Activated naive CD4-positive, alpha-beta T cell treated with anti-CD3 and anti-CD28 coated beads, Interleukin-2, amount 50 U/mL, for 16 hours (primary cell): ENCODE measurements at regions not wholly inside any gene's neighbourhood (a gene's known extent, or its start where the extent isn't known, plus 50 kb on each side); places are given as distances from the start of the nearest gene placed in this dataset.

ENCODE experiments used
- DNase-seq: peaks from one replicate; pipeline ENCODE4 v3.0.0-alpha.2; 2020

DNA sequence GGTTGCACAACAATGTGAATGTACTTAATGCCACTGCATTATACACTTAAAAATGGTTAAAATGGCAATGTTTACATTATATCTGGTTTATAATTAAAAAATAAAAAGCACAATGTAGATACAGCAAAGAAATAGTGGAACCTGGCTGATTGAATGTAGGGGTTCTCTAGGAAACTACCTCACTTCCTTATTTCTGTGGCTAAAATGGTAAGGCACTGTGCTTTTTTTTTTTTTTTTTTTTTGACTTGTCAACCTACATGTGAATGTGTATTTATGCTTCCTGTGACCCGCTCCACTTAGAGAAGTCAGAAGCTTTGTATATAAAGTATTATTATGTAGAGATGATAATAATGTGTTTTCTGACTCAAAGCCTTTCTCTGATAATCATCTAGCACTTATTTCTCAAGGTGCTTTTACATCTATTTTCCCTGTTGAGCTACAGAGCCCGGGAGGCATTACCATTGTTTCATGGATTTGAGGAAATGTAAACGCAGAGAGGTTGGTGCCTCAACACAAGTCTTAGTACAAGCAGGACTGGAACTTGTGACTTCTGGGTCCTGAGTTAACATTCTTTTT lies 55.0 kb downstream of the SOX4 start:
- no peak for DNase-seq

DNA sequence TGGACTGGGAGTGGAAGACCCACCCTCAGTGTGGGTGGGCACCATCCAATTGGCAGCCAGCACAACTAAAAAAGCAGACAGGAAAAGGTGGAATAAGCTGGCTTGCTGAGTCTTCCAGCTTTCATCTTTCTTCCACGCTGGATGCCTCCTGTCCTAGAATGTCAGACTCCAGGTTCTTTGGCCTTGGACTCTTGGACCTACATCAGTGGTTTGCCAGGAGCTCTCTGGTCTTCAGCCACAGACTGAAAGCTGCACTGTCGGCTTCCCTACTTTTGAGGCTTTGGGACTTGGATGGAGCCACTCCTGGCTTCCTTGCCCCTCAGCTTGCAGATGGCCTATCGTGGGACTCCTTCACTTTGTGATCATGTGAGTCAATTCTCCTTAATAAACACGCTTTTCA lies 59.8 kb downstream of the SOX4 start:
- no peak for DNase-seq

DNA sequence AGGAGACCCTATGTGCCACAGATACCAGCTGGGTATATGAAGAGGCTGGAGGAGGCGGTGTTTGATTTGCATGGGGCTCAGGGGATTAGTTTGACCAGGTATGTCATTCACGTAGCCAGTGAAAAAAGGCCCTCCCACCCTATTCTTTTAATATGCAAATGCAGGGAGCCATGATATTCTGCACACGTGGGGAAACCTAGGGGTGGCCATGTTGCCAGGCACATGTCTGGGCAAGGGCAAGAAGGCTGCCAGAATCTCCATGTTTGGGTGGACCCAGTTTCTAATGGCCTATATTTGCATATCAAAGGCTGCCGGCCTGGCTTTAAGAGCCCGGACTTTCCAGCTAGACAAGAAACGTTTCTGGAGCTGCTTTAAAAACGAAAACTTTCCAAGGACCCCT lies 60.4 kb downstream of the SOX4 start:
- no peak for DNase-seq

DNA sequence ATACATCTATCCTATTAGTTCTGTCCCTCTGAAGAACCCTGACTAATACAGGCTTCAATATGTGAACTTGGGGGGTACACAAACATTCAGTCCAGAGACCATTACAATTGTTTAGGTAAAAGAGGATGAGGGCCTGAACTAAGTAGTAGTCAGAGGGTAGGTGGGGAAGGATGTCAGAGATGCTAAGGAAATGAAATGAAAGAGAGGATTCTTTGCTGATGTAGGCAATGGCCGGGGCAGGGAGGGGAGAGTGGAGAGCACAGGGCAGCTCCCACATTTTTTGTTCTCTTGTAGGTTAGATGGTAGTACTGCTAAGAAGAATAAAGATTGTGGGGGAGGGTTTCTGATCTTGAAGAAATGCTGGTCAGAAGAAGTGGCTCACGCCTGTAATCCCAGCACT lies 60.8 kb downstream of the SOX4 start:
- DNase-seq = no peak

DNA sequence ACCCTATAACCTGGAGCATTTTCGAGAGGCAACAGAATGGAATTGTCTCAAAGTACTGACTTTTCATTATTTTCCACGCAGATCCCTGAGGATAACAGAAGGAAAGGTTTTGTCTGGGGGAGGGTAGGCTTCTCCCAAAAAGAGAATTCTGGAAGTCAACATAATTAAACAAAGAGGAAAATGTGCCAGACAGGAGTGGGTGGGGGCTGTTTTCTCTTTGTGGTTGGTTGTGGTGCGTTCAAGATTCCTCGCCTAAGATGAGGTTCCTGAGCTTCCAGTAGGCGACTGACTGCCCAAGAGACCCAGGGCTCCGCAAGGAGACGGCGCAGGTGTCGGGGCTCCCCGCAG lies 70.4 kb downstream of the SOX4 start:
- DNase-seq = no peak

DNA sequence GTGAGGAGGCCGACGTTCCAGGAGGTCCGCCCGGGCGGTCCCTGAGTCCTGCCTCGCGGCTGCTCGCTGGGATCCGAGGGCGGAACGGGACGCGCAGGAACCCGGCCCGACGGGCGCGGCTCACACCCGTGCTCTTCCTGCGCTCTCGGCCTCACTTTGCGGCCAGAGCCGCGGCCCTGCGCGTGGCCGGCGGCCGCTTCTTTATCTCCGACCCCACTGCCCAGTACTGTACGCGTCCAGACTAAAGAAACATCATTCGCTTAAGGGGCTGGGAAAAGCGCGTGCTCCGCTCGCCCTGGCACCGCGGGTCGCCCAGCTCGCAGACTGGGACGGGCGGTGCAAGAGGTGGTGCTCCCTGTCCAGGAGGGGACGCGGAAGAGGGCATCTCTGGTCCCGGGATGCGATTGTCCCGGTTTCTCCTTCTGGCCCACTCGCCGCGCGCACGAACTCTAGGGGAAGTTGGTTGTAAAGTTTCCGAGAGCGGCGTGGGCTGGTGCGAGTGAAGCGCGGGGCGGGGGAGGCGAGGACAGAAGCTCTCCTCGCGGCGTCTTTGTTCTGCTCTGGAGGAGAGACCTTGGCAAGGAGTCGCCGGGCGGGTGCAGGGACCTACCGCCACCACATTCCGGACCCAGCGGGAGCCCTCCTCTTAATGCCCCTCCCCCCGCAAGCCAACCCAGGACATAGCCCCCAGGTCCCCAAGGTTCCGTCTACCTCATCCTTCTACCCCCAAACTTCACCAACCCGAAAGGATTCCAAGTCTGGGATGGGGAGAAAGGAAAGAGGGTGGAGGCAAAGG lies 71.0 kb downstream of the SOX4 start:
- DNase-seq = no peak

DNA sequence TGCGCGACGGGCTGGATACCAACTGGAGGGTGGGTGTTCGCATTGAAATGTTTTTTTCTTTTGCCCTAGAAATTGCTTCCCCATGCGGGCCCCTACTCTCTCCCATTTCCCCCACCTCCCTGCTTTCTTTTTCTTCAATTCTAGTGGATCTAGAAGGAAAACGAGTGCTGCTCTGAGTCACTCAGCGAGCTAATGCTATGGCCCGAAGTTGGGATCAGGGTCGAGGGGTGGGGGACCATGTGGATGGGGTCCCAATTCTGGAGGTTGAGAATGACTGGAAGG lies 71.5 kb downstream of the SOX4 start:
- no peak for DNase-seq

DNA sequence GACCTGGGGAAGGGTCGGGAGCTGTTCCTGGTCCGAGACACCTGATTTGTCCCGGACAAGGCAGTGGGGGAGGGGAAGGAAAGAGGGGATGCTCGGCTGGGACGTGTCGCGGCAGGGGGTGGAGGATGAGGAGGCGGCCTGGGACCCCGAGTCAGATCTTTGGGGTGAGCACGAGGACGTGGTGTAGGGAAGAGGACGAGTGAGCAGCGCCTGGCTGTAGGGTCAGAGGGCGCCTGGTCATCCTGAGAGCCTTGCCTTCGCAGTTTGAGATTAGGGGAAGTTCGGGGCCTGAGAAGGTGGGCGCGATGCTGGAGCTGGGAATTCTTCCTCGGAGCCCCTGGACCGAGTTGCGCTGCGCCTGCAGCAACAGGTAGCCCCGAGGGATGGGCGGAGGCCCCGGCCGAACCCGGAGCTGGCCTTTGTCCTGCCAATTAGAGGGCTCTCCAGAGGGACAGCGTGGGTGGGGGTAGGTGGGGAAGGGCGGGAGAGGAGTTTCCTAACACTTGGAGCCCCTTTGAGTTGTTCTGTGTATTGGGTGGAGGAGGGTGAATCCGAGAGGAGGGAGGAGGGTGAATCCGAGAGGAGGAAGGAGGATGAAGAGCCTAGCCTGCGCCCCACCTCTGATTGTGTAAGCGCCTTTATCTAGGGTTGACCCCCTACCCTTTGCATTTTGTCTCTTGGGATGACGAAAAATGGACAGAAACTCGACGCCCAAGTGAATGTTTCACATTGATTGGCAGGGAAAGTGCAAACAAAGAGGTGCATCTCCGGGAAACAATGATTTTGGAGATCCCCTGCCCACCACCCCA lies 72.0 kb downstream of the SOX4 start:
- no peak for DNase-seq

DNA sequence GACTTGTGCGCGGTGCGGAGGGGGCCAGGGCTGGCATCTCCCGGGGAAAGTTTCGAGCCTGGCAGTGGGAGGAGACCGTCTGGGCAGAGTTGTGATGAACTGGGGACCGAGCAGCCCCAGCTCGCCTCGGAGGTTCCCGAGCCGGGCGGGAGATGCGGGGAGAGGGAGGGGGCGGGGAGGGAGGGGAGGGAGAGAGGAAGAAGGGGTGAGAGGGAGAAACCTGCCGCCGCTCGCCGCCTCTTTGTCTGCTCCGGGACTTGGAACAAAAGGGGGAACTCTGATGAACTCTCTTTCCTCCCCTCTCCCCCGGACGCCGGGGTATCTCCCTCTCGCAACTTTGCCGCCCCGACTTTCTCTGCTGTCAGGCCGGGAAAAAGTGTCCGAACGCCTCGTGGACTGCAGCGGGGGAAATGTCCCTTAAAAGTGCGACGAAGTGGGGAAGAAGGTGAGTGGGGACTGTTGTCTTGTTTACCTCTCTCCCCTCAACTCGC lies 72.7 kb downstream of the SOX4 start:
- no peak for DNase-seq

DNA sequence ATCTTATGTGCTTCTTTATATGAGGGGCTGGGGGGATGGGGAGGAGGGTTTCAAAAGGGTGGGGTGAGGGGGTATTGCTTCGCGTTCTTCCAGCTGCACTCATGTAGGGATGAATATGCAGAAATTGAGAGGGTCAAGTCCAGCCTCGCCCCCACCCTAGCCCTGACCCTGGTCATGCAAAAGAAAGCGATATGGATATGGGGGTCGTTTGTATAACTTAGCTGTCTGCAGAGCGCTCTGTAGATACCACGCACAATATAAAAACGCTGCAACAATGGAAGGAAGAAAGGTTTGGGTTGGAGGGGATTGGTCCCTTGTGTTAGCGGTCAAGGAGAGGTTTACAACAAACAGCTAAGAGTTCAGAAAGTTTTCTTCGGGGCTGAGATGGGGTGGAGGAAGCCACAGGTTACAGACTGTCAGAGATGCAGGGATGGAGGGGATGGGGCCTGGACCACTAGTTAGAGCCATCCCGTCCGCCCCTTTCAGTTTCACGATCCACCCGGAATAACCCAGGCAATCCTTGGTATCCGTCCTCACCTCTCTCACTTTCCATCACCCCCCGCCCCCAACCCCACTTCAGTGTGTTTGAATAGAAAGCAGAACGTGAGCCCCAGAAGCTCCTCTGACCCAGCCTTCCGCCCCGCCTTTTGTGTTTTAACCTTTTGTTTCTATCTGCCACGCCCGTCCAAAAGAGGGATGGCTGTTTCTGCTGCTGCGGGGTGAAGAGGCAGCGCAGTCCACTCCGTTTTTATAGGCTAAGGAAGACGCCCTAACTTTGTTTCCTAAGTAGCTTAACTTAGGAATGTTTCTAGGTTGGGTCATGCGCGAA lies 73.5 kb downstream of the SOX4 start:
- DNase-seq = no peak

DNA sequence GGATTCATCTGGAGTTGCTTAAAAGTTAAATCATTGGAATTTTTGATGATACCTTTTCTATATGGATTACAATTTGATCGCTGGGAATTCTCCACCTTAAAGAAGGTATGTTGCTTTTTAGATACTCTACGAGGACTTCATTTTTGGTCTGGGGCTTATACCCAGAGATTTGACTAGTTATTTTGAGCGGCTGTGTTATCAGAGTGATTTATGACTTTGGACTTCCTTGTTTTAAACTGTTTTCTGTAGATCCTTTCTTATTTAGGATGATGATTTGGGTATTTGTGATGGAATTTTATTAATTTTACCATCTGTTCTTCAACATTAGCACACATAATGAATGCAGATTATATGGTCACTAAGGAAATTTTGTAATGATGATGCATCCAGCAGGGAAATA lies 75.2 kb downstream of the SOX4 start:
- DNase-seq = no peak

DNA sequence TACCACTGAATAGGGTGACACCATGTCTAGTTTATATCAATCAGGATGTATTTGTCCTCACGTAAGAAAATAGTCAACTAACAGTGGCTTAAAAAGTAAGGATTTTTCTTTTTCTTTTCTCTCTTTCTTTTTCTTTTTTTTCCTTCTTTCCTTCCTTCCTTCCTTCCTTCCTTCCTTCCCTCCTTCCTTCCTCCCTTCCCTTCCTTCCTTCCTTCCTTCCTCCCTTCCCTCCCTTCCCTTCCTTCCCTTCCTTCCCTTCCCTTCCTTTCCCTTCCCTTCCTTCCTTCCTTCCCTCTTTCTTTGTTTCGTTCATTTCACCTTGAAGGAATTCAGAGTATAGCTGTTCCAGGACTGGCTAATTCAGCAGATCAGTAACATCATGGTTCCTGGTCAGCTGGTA lies 83.2 kb downstream of the SOX4 start:
- DNase-seq = no peak

DNA sequence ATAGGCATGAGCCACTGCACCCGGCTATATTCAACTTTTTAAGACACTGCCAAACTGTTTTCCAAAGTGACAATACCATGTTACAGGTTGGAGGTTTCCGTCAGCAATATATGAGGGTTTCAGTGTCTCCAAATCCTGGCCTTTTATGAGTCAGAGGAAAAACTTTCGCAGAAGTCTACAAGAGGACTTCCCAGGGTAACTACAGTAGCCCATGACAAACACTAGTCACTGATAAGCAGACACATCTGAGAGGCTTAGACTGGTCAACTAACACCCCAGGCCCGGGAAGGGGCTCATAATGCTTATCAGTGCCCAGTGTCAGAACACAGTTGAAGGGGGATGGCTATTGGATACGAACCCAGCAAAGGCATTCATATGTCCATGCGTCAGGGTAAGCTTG lies 85.4 kb downstream of the SOX4 start:
- no peak for DNase-seq

DNA sequence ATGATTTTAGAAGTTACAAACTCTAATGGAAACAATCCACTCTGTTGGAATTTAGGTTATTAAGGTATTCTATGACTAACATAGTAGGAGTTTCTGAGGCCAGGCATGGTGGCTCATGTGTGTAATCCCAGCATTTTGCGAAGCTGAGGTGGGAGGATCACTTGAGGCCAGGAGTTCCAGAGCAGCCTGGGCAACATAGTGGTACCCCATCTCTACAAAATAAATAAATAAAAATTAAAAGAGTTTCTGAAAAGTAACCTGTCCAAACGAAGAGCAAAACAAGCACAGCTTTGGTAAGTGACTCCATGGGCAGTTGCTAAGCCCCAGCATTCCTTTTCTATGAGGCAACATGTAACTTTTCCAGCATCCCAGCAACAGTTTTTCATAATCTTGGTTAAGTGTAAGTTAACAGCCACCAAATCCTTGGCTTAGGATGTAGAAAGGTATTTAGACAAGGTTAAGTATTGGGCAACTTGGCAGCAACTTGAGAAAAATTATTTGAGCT lies 86.3 kb downstream of the SOX4 start:
- no peak for DNase-seq

DNA sequence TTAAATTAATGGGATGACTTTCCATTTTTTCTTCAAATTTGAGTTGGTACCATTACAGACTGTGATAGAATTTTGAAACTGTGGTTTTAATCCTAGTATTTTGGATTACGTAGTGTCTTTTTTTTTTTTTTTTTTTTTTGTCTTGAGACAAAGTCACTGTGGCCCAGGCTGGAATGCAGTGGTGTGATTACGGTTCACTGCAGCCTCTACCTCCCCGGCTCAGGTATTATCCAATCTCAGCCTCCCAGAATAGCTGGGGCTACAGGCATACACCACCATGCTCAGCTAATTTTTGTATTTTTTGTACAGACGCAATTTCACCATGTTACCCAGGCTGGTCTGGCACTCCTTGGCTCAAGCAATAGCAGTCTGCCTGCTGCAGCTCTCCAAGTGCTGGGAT lies 87.1 kb downstream of the SOX4 start:
- no peak for DNase-seq

DNA sequence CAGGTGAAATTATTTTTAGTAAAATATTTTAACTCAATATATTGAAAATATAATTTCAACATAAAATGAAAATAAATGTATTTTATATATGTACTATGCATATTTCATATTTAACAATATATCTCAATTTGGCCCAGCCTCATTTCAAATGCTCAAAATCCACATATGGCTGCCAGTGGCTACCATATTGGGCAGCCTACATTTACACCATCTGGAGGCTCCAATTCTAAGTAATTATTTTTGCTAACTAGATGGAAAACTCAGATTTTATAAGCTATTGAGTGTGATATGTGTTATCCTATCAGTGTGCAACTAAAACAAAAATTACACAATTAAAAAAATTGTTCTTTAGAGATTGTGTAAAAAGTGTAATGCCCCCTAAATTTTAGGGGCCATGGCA lies 96.9 kb downstream of the SOX4 start:
- DNase-seq = no peak

DNA sequence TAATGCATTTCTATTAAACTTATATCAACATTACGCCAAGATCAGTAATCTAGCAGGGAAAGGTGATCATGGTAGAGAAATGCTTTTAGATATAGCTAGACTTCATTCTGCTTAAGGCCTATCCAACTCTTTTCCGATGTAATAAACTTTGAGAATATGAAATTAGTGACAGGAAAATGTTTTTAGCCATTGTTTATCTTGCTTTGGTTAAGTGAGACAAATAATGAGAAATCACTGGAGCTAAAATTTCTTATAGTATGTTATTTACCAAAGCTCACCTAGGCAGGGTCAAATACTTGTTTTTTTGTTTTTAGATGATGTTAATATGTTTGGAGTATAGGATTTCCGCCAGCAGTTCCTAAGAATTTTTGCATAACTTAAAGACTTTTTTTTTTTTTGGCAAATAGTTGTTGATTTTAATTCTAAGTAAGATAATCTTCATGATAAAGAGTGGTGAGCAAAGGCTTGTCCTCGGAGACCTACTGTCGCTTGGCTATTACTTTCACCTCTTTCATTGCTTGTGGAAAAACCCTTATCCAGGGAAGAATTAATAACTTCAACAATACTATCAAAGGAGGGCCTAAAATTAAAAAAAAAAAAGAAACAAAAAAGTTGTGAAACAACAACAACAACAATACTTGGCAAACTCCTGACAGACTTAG lies 98.3 kb downstream of the SOX4 start:
- no peak for DNase-seq

DNA sequence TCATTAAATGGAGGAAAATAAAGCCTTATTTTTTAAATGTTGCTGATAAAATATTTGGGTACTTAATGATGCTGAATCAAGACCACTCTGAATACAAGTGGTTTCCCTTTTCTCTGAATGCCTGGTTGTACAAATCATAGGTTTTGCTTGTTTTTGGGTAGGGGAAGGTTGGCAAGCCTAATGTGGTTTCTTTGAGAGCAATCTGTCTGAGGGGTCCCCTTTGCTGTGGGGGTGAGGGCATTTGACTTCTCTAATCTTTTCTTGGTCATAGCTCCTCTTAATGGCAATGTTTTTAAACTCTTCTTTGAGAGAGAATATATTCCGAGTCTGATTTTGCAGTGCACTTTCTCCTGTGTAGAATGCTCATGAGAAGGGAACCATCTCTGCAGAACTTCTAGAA lies 99.2 kb downstream of the SOX4 start:
- no peak for DNase-seq

DNA sequence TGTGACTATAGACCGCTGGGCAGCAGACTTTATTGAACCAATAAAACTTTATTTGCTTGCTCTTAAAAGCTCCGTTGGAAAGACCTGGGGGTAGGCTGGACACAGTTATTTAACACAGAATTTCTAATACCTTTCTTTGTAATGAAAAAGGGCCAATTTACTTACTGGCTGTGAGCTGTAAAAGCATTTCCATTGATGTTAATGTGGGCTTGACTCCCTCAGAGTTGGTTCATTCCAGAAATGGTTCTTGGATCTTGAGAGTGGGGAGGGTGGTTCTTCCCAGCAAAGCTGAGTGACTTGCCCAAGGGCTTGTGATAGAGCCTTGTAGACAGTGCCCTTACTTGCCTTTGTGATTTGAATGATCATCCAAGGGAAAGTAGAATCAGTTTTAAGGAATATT lies 100.6 kb downstream of the SOX4 start:
- no peak for DNase-seq

DNA sequence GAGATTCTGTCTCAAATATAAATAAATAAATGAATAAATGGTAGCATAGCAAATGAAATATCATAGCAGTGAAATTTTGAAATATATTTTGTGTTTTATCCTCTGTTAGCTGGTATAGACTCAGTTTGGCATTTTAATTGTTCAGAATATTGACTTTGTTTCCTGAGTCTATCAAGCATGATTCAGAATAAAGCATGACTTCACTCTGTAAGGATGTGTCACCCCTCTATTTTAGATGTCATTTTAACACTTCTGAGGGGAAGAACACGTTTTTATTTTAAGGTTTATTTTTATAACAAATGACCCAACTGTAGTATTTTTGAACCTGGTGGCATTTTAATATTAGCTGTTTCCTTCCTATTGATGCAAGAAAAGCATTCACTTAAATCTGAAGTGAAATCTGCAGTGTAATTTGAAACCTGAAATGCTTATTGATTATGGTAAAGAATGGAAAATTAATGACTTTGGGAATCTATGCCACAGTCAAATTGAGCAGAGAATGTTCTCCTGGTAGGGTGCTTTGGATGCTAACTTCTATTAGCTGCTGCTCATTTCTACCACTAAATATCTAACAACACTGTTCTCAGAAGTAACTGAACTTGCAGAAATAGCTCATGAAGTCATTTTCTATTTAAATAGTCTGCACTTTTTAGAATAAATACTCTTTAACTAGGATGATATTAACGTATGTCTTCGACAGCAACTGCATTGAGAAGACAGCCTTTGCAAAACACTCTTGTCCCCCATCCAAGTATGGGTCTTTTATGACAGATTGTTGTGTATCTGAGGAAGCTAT lies 114.2 kb downstream of the SOX4 start:
- DNase-seq = no peak

DNA sequence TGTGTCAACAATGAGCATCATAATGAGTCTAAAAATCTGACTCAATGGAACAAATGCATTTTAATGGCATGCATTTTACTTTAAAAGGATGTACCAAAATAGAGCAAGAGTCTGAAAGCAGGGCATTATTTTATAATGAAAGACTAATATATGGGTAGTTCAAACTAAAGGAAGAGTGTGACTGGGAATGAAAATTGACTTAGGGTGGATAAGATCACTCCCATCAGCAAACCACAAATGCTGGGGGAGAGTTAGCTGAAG lies 114.7 kb downstream of the SOX4 start:
- no peak for DNase-seq

DNA sequence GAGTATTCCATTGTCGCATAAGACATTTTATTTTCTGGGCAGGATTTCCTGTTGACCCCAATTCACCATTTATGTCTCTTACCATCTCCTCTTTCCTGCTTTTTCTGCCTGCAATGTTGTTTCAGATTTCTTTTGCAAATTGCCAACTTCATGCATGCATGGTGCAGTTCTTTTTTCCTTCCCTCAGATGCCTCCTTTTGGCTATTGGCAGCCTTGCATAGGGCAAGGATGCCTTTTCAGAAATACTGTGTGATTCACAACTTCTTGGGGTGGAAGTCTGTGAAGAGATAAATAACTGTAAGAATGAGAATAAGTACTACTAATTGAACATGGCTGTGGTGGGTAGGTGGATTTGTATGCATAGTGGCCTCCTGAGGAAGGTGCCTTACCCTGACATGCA lies 116.7 kb downstream of the SOX4 start:
- DNase-seq = no peak
